ENCODE measurements at regions not wholly inside any gene's neighbourhood (a gene's known extent, or its start where the extent isn't known, plus 50 kb on each side); places are given as distances from the start of the nearest gene placed in this dataset.

DNA sequence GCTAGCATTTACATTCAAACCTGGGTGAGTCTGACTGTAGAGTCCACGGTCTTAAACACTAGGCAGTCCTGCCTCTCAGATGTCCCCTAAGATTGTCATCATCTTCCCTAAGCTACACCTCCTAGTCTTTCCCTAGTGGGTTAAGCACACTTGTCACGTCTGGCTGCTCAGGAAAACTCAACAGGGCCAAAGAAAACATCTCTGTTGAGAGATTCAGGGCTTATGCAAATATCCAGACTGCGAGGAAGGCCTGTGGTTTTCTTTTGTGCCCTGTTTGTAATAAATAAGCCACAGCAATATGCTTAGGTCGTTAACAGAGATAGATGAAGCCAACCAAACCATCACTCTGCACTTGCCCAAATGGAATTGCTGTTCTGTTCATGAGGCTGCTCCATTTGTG lies 472.6 kb upstream of the DEPDC1 start:
- no peak for DNase-seq

DNA sequence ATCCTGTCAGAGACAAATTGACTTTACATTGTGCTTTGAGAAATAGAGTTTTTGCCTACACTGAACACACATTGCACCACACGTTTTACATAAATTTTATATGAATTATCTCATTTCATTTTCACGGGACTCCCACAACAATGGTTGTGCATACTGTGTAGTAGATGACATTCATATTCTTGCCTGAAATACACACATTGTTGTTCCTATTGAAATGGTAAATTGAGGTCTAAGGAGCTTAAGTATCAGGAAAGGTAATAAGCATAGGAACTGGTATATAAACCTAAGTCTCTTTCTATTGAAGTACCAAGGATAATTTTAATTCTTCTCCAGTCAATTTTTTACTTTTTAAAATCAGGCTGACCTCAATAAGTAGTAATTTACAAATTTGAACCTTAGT lies 473.7 kb upstream of the DEPDC1 start:
- no peak for DNase-seq

- DNase-seq, result no peak
Observed at GRCh38 chr1:68973459-68974244, 476.8 kb upstream of the DEPDC1 start.

DNA sequence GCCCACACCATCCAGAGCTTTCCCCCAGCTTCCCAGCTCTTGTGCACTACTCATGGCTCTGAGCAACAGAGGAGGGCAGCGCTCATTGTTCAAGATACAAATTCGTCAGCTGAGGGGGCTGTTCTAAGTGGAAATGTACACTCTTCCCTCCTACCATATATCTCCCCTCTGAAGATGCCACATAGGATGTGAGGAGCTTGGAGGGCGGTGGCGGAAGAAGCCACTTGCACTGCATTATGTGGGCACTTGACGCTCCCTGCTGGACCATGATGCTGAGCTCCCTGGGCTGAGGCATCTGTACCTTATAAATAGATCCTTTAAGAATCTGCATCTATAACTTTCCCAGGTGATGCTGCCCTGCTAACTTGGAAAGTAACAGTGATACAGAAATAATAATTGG lies 477.6 kb upstream of the DEPDC1 start:
- no peak for DNase-seq

DNA sequence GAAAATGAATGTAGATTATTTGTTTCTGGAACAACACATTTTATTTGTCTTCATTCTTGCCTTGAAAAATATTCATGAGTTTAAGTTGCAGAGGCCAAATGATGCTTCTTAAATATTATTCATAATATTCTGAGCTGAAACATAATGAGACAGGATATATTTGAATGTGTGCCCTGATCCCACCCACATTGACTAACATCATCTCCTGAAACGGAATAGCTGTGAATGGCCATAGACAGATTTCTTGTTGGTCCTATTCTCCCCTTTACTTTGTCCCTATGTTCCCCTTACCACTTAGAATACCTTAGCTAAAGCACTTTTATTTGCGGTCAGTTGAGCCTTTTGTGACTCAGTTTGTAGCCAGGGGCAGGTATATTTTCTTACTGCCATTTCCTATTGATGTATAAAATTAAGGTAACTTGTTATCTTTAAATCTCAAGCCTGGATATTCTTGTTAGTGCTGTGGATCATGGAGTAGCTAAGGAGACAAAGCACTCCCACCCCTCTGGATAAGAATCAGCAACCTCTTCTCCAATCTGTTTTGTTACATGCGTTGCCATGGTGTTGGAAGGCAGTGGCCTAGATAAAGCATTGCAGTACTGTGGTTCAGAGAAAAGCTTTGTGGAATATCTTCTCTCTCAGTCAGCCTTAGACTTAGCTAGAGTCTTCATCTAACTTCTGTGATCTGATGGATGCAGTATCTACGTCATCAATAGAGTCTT lies 478.5 kb upstream of the DEPDC1 start:
- no peak for DNase-seq

- no peak for DNase-seq
Observed at GRCh38 chr1:68976916-68977610, 480.2 kb upstream of the DEPDC1 start.

- no peak for DNase-seq
Observed at GRCh38 chr1:68979891-68980290, 483.0 kb upstream of the DEPDC1 start.

DNA sequence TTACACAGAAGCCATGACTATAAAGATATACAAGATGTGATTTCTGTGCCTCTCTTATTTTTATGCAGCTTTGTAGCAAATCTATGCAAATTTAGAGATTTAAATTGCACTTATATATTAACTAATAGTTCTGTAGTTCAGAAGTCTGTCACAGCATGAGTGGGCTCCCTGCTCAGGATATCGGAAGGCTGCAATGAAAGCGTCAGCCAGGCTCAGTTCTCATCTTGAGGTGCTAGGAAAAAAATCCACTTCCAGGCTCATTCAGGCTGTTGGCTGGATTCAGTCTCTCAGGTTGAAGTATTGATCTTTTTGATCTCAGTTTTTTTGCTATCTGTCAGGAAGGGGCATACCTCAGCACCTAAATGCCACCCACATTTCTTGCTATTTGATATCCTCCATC lies 487.4 kb upstream of the DEPDC1 start:
- no peak for DNase-seq

- no peak for DNase-seq
Observed at GRCh38 chr1:68994096-68994495, 497.2 kb upstream of the DEPDC1 start.

GRCh38 chr1:69016468-69016867 lies 519.6 kb upstream of the DEPDC1 start:
- DNase-seq, result no peak

GRCh38 chr1:69029649-69030048 lies 532.8 kb upstream of the DEPDC1 start:
- DNase-seq, result no peak

DNA sequence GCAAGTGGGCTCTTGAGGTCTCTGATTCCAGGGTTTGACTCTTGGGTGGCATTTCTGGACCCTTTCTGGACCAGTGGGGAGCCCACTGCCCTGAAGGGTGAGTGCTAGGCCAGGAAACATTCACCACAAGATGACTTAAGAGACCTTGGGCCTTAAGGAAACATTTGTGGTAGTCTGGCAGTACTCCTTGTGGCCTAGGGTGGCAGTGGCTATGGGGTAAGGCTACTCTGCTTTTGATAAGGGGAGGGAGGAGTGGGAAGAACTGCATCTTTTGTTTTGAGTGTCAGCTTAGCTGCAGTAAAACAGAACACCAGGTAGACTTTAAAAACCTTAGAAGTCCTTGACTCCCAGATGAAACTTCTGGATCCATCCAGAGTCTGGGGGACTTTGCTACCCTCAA lies 529.3 kb upstream of the LRRC7 start:
- no peak for DNase-seq

- no peak for DNase-seq
Observed at GRCh38 chr1:69045572-69045971, 522.1 kb upstream of the LRRC7 start.

- DNase-seq, result no peak
Observed at GRCh38 chr1:69055194-69055593, 512.5 kb upstream of the LRRC7 start.

- no peak for DNase-seq
Observed at GRCh38 chr1:69058454-69058853, 509.3 kb upstream of the LRRC7 start.

DNA sequence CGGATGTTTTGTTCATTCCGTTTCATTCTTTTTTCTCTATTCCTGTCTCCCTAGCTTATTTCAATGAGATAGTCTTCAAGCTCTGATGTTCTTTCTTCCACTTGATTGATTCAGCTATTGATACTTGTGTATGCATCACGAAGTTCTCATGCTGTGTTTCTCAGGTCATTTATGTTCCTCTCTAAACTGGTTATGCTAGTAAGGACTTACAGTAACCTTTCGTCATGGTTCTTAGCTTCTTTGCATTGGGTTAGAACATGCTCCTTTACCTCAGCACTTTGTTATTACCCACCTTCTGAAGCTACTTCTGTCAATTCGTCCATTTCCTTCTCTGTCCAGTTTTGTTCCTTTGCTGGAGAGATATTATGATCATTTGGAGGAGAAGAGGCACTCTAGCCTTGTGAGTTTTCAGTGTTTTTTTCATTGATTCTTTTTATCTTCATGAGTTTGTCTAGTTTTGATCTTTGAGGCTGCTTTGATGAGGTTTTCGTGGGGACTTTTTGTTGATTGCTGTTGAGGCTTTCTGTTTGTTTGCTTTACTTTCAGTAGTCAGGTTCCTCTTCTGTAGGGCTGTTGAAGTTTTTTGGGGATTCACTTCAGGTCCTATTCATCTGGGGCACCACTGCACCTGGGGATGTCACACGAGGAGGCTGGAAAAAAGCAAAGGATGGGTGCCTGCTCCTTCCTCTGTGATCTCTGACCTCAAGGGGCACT lies 496.9 kb upstream of the LRRC7 start:
- no peak for DNase-seq

DNA sequence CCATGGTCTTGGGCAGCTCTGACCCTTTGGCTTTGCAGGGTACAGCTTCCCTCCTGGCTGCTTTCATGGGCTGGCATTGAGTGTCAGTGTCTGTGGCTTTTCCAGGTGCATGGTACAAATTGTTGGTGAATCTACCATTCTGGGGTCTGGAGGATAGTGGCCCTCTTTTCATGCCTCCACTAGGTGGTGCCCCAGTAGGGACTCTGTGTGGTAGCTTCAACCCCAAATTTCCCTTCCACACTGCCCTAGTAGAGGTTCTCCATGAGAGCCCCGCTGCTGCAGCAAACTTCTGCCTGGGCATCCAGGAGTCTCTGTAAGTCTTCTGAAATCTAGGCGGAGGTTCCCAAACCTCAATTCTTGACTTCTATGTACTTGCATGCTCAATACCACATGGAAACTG lies 494.5 kb upstream of the LRRC7 start:
- DNase-seq, result no peak

GRCh38 chr1:69076631-69077030 lies 491.1 kb upstream of the LRRC7 start:
- no peak for DNase-seq

- DNase-seq, result no peak
Observed at GRCh38 chr1:69077198-69077597, 490.5 kb upstream of the LRRC7 start.

DNA sequence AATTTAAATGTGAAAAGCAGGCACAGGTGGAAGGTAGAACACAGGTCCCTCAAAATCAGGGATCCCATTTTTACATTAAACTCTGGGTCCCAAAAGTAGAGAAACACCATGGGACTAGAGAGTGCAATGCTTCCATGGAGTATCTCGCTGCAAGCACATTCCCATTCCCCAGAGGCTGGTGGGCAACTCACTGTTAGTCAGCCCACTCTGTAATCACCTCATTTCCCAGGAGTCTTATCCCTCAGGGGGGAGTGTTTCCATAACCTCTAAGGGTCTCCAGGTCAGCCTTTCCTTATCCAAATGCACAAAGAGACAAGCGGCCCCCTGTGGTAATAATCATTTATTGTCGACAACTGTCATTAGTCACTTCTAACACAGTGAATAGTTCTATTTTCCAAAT lies 490.1 kb upstream of the LRRC7 start:
- no peak for DNase-seq

- DNase-seq, result no peak
Observed at GRCh38 chr1:69081668-69082067, 486.1 kb upstream of the LRRC7 start.

- no peak for DNase-seq
Observed at GRCh38 chr1:69082312-69082711, 485.4 kb upstream of the LRRC7 start.

- no peak for DNase-seq
Observed at GRCh38 chr1:69086148-69086547, 481.6 kb upstream of the LRRC7 start.

Data from NCI-H1694 (cell line).